ENCODE measurements at regions not wholly inside any gene's neighbourhood (a gene's known extent, or its start where the extent isn't known, plus 50 kb on each side); places are given as distances from the start of the nearest gene placed in this dataset.

DNA sequence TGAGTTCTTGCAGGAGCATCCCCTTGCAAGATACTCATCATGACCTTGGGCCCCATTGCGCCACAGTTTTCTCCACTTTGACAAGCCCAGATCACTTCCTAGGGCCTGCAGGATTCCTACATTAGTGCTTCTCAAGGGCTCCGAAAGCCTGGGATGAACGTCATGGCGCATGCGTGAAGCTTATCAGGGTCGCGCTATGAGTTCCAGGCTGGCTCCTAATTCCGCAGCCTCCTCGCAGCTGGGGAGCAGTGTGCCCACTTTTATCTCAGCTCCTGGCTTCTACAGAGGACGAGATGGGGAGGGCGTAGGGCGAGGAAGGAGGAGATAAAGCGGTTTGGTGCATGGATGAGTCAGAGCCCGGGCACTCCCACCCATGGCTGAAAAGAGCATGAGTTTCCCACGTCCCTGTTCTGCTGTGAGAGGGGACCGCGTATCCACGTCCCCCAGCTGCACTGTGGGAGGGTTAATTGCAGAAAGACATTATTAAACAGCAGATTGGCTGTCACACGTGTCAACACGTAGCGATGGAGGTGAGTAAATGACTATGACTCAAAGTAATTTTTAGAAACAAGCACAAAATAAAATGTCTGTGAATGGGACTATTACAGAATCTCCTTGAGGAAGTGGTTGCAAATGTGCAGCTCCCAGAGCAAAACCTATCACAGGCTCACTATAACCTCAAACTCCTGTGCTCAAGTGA is 72.9 kb upstream of the DSP start:
- H3K27me3 ChIP-seq (ENCODE audit: control insufficient read depth, insufficient read depth, low read length): no peaks in the 10 kb centered on the region
- no peaks in the 10 kb centered on the region for H3K9me3 ChIP-seq (ENCODE audit: control insufficient read depth, insufficient read depth, low read length)
- H3K4me3 ChIP-seq (ENCODE audit: low read depth, low read length): peak overlapping the region; percentile 9
- DNase-seq (ENCODE audit: low read depth in 4 of 6, low spot score in 6 of 6): peak in 2 of 6 donors; percentile 44 to 66
- no peak overlapping the region for H3K27ac ChIP-seq (ENCODE audit: low read depth, low read length)
- peaks cover 4% of the 10 kb centered on the region for H3K4me1 ChIP-seq (ENCODE audit: control insufficient read depth, insufficient read depth, low read length)
- H3K36me3 ChIP-seq (ENCODE audit: control insufficient read depth, insufficient read depth, low read length): no peaks in the 10 kb centered on the region
- 72% methylated on average over 16 of the region's 21 CpGs for WGBS (ENCODE audit: insufficient coverage)

DNA sequence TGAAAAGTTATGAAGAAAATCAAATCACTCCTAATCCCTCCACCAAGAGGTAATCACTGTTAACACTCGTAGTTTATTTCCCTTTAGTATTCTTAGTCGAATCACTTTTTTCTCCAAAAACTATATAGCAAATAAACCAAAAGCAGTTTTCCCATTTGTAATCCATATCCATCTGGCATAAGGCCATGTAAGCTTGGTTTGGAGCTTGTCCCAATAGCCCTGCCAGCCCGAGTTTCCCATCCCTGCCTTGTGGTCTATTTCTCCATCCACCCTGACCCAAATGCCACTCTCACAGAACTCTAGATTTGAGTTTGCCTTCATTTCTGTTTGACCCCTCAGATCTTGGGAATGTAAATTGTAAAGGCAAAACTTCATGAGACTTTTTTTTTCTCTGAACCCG is 71.8 kb upstream of the DSP start:
- Histone ChIP-seq H3K36me3 (ENCODE audit: control insufficient read depth, insufficient read depth, low read length) (no peaks in the 10 kb centered on the region), H3K9me3 (ENCODE audit: control insufficient read depth, insufficient read depth, low read length) (no peaks in the 10 kb centered on the region), H3K27me3 (ENCODE audit: control insufficient read depth, insufficient read depth, low read length) (no peaks in the 10 kb centered on the region), H3K27ac (ENCODE audit: low read depth, low read length) (no peak overlapping the region), H3K4me3 (ENCODE audit: low read depth, low read length) (no peak overlapping the region), H3K4me1 (ENCODE audit: control insufficient read depth, insufficient read depth, low read length) (peaks cover 4% of the 10 kb centered on the region)
- no peak for DNase-seq (ENCODE audit: low read depth in 4 of 6, low spot score in 6 of 6)
- WGBS (ENCODE audit: insufficient coverage): 62% methylated on average over 3 of the region's 4 CpGs

DNA sequence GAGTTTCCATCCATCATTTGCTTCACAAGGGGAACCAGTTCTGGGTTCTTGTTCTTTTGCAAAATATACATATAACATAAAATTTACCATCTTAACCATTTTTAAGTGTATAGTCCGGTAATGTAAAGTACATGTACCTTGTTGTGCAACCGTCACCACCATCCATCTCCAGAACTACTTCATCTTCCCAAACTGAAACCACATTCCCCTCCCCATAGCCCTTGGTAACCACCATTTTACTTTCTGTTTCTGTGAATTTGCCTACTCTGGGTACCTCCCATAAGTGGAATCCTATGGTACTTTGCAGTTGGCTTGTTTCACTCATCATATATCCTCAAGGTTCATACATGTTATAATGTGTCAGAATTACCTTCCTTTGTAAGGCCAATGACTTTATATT is 70.3 kb upstream of the DSP start:
- H3K27me3 ChIP-seq (ENCODE audit: control insufficient read depth, insufficient read depth, low read length): no peaks in the 10 kb centered on the region
- H3K27ac ChIP-seq (ENCODE audit: low read depth, low read length): no peak overlapping the region
- no peak overlapping the region for H3K4me3 ChIP-seq (ENCODE audit: low read depth, low read length)
- WGBS (ENCODE audit: insufficient coverage): 100% methylated on average over 2 of the region's 2 CpGs
- no peaks in the 10 kb centered on the region for H3K9me3 ChIP-seq (ENCODE audit: control insufficient read depth, insufficient read depth, low read length)
- H3K36me3 ChIP-seq (ENCODE audit: control insufficient read depth, insufficient read depth, low read length): no peaks in the 10 kb centered on the region
- H3K4me1 ChIP-seq (ENCODE audit: control insufficient read depth, insufficient read depth, low read length): peaks cover 4% of the 10 kb centered on the region
- DNase-seq (ENCODE audit: low read depth in 4 of 6, low spot score in 6 of 6): no peak

DNA sequence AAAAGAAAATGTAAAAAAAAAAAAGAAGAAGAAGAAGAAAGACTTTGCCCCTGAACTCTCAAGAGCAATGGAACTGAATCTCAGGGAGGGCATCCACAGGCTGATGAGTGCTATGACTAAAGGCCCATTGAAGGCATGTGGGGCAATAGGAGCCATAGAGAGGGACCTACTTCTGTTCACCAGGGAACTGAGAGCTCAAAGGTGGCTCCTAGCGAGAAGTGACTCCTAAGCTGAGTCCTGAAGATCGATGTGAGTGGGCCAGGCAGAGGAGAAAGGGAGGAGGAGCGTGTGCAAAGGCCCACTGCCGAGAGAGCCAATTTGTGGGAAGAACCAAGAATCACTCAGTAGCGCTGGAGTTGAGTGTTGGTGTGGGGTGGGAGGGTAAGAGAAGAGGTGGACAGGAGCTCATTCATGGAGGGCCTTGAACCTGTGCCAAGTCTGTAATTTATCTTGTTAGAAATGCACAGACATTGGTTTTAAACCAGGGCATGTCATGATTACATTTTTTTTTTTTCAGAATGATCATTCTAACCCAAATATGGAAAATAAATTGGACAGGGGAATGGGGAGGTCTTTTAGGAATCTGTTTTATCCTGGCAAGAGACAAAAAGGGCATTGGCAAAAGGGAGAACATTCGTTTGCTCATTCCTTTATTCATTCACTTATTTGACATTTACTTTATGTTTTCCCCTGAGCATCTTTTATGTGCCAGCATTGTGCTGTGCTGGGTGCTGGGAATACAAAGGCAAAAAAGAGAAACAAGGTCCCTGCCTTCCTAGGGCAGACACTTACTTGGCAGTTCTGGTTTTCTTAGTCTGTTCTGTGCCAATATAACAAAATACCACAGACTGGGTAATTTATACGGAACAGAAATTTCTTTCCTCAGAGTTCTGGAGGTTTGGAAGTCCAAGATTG is 67.4 kb upstream of the DSP start:
- Histone ChIP-seq H3K27ac (ENCODE audit: low read depth, low read length) (no peak overlapping the region), H3K4me1 (ENCODE audit: control insufficient read depth, insufficient read depth, low read length) (no peaks in the 10 kb centered on the region), H3K36me3 (ENCODE audit: control insufficient read depth, insufficient read depth, low read length) (no peaks in the 10 kb centered on the region), H3K27me3 (ENCODE audit: control insufficient read depth, insufficient read depth, low read length) (no peaks in the 10 kb centered on the region), H3K4me3 (ENCODE audit: low read depth, low read length) (no peak overlapping the region), H3K9me3 (ENCODE audit: control insufficient read depth, insufficient read depth, low read length) (no peaks in the 10 kb centered on the region)
- peak in 5 of 6 donors; percentile 8 to 66 (median 22) for DNase-seq (ENCODE audit: low read depth in 4 of 6, low spot score in 6 of 6)
- 37% methylated on average over 4 of the region's 7 CpGs for WGBS (ENCODE audit: insufficient coverage)

DNA sequence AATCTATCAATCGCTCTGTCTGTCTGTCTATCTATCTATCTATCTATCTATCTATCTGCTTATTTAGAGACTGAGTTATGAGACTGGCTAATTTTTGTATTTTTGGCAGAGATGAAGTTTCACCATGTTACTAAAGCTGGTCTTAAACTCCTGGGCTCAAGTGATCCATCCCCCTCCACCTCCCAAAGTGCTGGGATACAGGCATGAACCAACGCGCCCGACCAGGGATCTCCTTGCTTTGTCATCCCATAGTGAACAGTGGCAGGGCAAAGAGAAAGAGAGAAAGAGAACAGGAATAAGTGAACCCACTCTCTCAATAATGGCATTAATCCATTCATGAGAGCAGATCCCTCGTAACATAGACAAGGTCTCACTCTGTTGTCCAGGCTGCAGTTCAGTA is 66.4 kb upstream of the DSP start:
- Histone ChIP-seq H3K27ac (ENCODE audit: low read depth, low read length) (no peak overlapping the region), H3K4me3 (ENCODE audit: low read depth, low read length) (no peak overlapping the region), H3K9me3 (ENCODE audit: control insufficient read depth, insufficient read depth, low read length) (no peaks in the 10 kb centered on the region), H3K36me3 (ENCODE audit: control insufficient read depth, insufficient read depth, low read length) (no peaks in the 10 kb centered on the region), H3K4me1 (ENCODE audit: control insufficient read depth, insufficient read depth, low read length) (no peaks in the 10 kb centered on the region), H3K27me3 (ENCODE audit: control insufficient read depth, insufficient read depth, low read length) (no peaks in the 10 kb centered on the region)
- no CpG with 5 or more reads among the region's 5 CpGs for WGBS (ENCODE audit: insufficient coverage)
- DNase-seq (ENCODE audit: low read depth in 4 of 6, low spot score in 6 of 6): no peak

DNA sequence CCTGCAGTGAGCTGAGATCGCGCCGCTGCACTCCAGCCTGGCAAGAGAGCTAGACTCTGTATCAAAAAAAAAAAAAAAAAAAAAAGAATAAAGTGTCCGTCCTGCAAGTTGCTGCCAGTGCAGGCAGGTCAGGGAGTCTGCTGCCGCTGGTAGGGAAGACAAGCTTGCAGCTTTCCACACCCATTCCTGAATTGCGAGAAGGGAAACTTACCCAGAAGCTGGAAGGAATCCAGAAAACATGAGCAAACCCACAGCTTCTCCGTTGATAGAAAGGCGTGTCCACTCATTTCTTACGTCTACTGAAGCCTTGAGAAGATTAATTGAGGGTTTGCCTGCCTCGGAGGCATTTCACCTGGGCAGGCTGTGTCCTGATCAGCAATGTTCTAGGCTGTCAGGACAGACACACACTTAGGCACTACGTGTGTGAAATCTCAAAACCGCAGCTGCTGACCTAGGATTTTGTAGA is 61.6 kb upstream of the DSP start:
- peak in 1 of 6 donors; percentile 44 for DNase-seq (ENCODE audit: low read depth in 4 of 6, low spot score in 6 of 6)
- 85% methylated on average over 10 of the region's 12 CpGs for WGBS (ENCODE audit: insufficient coverage)
- H3K9me3 ChIP-seq (ENCODE audit: control insufficient read depth, insufficient read depth, low read length): no peaks in the 10 kb centered on the region
- no peaks in the 10 kb centered on the region for H3K4me1 ChIP-seq (ENCODE audit: control insufficient read depth, insufficient read depth, low read length)
- no peak overlapping the region for H3K4me3 ChIP-seq (ENCODE audit: low read depth, low read length)
- H3K36me3 ChIP-seq (ENCODE audit: control insufficient read depth, insufficient read depth, low read length): no peaks in the 10 kb centered on the region
- no peak overlapping the region for H3K27ac ChIP-seq (ENCODE audit: low read depth, low read length)
- no peaks in the 10 kb centered on the region for H3K27me3 ChIP-seq (ENCODE audit: control insufficient read depth, insufficient read depth, low read length)

DNA sequence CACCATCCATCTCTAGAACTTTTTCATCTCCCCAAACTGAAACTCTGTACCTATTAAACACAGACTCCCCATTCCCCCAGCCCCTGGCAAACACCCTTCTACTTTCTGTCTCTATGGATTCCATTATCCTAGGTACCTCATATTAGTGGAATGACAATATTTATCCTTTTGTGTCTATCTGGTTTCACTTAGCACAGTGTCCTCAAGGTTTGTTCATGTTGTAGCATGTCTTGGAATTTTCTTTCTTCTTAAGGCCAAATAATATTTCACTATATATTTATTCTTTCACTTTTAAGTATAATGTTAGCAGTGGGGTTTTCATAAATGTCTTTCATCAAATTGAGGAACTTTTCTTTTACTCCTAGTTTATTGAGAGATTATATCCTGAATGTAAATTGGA is 56.8 kb upstream of the DSP start:
- Histone ChIP-seq H3K36me3 (ENCODE audit: control insufficient read depth, insufficient read depth, low read length) (no peaks in the 10 kb centered on the region), H3K27me3 (ENCODE audit: control insufficient read depth, insufficient read depth, low read length) (no peaks in the 10 kb centered on the region), H3K27ac (ENCODE audit: low read depth, low read length) (no peak overlapping the region), H3K4me1 (ENCODE audit: control insufficient read depth, insufficient read depth, low read length) (no peaks in the 10 kb centered on the region), H3K9me3 (ENCODE audit: control insufficient read depth, insufficient read depth, low read length) (no peaks in the 10 kb centered on the region), H3K4me3 (ENCODE audit: low read depth, low read length) (no peak overlapping the region)
- DNase-seq (ENCODE audit: low read depth in 4 of 6, low spot score in 6 of 6): no peak

DNA sequence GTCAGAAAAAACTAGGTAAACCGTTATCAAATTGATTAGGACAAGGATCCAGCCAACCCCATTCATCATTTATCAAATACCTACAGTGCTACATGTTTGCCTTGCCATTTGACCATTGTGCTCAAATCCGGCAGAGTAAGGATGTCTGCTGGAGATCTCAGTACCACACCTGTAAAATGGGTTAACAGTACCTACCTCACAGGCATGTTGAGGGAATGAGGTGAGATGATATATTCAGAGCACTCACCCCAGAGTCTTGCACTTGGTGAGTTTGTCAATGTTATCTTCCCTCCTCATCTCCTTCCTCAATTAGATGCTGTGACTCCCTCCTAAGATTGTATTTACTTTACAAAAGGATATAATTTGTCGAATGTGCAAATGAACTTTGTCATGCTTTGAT is 54.5 kb upstream of the DSP start:
- Histone ChIP-seq H3K27ac (ENCODE audit: low read depth, low read length) (no peak overlapping the region), H3K9me3 (ENCODE audit: control insufficient read depth, insufficient read depth, low read length) (no peaks in the 10 kb centered on the region), H3K27me3 (ENCODE audit: control insufficient read depth, insufficient read depth, low read length) (no peaks in the 10 kb centered on the region), H3K4me3 (ENCODE audit: low read depth, low read length) (no peak overlapping the region), H3K4me1 (ENCODE audit: control insufficient read depth, insufficient read depth, low read length) (no peaks in the 10 kb centered on the region), H3K36me3 (ENCODE audit: control insufficient read depth, insufficient read depth, low read length) (no peaks in the 10 kb centered on the region)
- no CpG with 5 or more reads among the region's 3 CpGs for WGBS (ENCODE audit: insufficient coverage)
- no peak for DNase-seq (ENCODE audit: low read depth in 4 of 6, low spot score in 6 of 6)

DNA sequence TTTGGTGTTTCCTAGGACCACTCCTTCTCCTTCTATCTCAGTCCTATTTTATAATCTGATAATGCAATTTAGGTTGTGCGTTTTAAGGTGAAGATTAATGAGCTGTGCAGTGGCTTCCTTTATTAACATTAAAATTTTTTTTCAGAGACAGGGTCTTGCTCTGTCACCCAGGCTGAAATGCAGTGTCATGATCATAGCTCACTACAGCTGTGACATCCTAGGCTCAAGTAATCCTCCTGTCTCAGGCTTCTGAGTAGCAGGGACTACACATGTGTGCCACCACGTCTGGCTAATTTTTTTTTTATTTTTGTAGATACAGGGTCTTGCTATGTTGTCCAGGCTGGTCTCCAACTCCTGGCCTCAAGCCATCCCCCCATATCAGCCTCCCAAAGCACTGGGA is 53.0 kb upstream of the DSP start:
- H3K4me1 ChIP-seq (ENCODE audit: control insufficient read depth, insufficient read depth, low read length): no peaks in the 10 kb centered on the region
- no peak overlapping the region for H3K27ac ChIP-seq (ENCODE audit: low read depth, low read length)
- H3K36me3 ChIP-seq (ENCODE audit: control insufficient read depth, insufficient read depth, low read length): no peaks in the 10 kb centered on the region
- no peak overlapping the region for H3K4me3 ChIP-seq (ENCODE audit: low read depth, low read length)
- peaks cover 3% of the 10 kb centered on the region for H3K9me3 ChIP-seq (ENCODE audit: control insufficient read depth, insufficient read depth, low read length)
- DNase-seq (ENCODE audit: low read depth in 4 of 6, low spot score in 6 of 6): no peak
- no CpG with 5 or more reads among the region's 2 CpGs for WGBS (ENCODE audit: insufficient coverage)
- no peaks in the 10 kb centered on the region for H3K27me3 ChIP-seq (ENCODE audit: control insufficient read depth, insufficient read depth, low read length)

DNA sequence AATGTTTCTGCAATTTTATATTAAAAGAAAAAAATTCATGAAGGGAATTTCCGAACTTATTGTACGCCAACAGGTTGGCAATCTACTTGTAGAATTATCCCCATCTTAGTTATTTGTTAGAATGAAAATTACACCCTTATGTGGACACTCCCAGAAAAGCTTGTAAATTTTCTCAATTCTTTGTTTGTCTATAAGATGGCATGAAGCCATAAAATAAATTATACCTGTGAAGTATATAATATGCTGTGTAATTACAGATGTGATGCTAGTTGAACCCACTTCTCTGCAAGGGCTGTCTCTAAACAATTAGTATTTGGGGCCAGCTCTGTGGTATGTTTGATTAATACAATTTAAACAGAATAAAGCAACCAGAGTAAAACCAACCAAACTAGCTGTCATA is 52.1 kb upstream of the DSP start:
- Histone ChIP-seq H3K4me1 (ENCODE audit: control insufficient read depth, insufficient read depth, low read length) (no peaks in the 10 kb centered on the region), H3K4me3 (ENCODE audit: low read depth, low read length) (no peak overlapping the region), H3K36me3 (ENCODE audit: control insufficient read depth, insufficient read depth, low read length) (no peaks in the 10 kb centered on the region), H3K9me3 (ENCODE audit: control insufficient read depth, insufficient read depth, low read length) (peaks cover 3% of the 10 kb centered on the region), H3K27ac (ENCODE audit: low read depth, low read length) (no peak overlapping the region), H3K27me3 (ENCODE audit: control insufficient read depth, insufficient read depth, low read length) (no peaks in the 10 kb centered on the region)
- no CpG with 5 or more reads among the region's 2 CpGs for WGBS (ENCODE audit: insufficient coverage)
- no peak for DNase-seq (ENCODE audit: low read depth in 4 of 6, low spot score in 6 of 6)

Measured in spinal cord (tissue), 9 donors.